GM03348 (cell line): ENCODE measurements at regions not wholly inside any gene's neighbourhood (a gene's known extent, or its start where the extent isn't known, plus 50 kb on each side); places are given as distances from the start of the nearest gene placed in this dataset.
"Not testable (repeated sequence)": the region's sequence is repeated elsewhere in the genome, so short reads cannot be mapped to it uniquely, and the experiment has no call there.

Experiments
- DNase-seq: peaks from one replicate; pipeline ENCODE4 v3.0.0; 2012; ENCODE audit warnings: low spot score

- no peak for DNase-seq
Observed at GRCh38 chr16:80121522-80121909, 419.3 kb upstream of the DYNLRB2 start.

DNA sequence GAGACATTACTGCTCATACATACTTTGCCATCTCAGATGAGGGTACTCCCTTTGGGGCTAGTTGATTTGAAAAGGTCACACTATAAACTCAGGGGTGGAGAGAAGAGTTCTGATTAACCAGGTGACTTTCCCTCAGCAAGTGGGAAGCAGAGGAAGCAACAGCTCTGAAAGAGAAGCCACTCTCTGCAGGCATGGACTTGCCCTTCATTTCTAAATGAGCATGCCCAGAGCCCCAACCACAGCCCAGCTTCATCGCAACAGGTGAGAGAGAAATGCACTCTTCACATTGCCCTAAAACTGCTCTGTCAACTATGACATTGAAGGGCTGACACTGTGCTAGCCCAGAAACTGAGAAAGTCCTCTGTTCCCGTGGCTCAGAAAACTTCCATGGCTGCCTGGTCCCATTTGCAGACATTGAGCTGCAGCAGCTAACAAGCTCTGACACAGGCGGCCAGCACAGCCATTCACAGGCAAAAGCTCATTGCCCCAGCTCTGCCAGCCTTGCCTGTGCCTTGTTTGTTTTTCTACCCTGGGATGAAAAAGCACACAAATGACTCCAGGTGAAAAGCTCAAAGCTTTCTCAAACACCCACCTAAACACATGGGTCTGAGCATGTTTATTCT lies 419.8 kb upstream of the DYNLRB2 start:
- no peak for DNase-seq

DNA sequence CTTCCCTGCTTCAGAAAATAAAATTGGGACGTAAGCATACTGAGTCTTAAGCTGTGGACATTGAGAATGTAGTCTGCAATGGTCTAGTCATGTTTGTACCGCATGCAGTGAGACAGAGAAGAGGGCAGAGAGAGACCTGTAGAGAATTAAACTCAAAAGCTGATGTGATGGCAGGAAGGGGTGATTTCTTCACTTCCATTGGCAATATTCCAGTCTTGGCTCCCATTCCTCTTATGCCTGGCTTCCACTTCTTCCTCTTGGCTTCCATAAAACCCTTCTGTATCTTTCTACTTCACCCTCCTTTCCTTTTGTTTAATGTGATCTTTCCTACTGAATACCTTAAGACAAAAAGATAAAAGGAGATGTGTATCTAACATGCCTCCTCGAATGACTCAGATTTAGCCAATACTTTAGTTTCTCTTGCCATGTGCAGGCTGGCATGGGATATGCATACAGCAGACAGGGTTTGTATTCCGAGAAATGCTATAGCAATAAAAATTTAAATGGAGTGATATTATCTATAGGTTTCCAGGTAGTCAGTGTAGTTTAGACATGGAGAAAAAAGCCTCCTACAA lies 423.1 kb upstream of the DYNLRB2 start:
- no peak for DNase-seq

DNA sequence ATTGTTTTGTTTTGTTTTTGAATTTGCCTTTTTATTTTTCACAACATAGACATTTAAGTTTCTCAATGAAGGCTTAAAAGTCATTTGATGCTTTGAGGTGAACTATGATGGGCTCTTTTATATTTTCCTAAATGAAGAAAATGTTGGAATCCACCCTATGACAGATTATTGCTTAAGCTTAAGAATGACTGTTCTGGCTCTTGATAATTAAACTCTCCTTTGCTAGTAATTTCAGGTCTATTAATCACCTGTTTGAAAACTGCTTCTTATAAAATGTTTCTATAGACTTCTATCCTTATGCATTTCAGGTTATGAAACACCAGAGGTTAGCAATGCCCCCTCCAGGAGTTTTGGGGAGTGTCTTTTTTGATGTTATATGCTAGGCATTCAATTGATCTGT lies 424.1 kb upstream of the DYNLRB2 start:
- DNase-seq, result no peak

GRCh38 chr16:80114699-80115098 lies 426.1 kb upstream of the DYNLRB2 start:
- no peak for DNase-seq

GRCh38 chr16:80113873-80114574 lies 426.8 kb upstream of the DYNLRB2 start:
- no peak for DNase-seq

- no peak for DNase-seq
Observed at GRCh38 chr16:80109581-80109980, 431.2 kb upstream of the DYNLRB2 start.

DNA sequence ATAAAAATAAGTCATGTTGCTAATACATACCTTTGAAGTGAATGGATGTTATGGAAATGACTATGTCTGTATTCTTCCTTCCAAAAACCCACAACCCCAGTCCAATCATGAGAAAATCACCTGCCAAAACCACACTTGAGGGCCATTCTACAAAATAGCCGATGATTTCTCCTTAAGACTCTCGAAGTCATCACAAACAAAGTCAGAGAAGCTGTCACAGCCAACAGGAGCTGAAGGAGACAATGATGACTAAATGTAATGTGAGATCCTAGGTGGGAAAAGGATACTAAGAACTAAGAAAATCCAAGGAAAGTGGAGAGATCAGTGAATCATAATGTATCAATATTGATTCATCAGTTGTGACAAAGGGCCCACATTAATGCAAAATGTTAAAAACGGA lies 432.9 kb upstream of the DYNLRB2 start:
- DNase-seq, result no peak

GRCh38 chr16:80105751-80106150 lies 435.0 kb upstream of the DYNLRB2 start:
- no peak for DNase-seq

DNA sequence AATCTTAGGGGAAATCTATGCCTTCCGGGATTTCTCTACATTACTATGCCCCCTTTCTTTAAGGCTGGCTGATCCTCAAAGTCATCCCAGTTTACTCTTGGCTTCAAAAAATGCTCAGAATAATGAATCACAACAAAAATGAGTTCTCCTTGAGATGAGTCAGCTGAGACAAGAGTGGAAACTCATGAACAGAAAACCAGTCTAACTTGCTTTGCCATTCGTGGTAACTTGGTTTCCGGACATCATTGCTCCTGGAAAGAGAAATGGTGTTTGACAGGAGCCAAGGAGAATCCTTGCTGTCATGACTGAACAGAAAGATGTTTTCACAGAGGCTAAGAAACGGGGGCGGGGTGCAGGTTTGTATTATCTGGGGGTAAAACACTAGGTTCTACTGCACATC lies 435.6 kb upstream of the DYNLRB2 start:
- peak; percentile 47 for DNase-seq

- DNase-seq, result no peak
Observed at GRCh38 chr16:80104401-80104800, 436.4 kb upstream of the DYNLRB2 start.

GRCh38 chr16:80103463-80103862 lies 437.3 kb upstream of the DYNLRB2 start:
- no peak for DNase-seq

GRCh38 chr16:80100846-80101451 lies 439.8 kb upstream of the DYNLRB2 start:
- no peak for DNase-seq

- no peak for DNase-seq
Observed at GRCh38 chr16:80100186-80100585, 440.6 kb upstream of the DYNLRB2 start.

DNA sequence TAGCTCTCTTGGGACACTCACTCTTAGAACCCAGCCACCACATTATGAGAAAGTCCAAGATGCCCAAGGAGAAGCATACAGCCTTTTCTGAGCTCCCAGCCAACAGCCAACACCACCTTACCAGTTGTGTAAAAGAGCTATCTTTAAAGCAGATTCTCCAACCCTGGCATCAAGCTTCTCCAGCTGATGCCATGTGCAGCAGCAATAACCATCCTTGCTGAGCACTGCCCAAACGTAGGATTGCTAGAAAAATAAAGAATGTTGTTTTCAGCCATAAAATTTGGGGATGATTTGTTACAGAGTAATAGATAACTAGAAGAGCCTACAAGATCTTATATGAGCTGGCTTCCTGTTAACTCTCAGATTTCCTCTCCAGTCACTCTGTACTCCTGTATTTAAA lies 443.7 kb upstream of the DYNLRB2 start:
- DNase-seq, result no peak

DNA sequence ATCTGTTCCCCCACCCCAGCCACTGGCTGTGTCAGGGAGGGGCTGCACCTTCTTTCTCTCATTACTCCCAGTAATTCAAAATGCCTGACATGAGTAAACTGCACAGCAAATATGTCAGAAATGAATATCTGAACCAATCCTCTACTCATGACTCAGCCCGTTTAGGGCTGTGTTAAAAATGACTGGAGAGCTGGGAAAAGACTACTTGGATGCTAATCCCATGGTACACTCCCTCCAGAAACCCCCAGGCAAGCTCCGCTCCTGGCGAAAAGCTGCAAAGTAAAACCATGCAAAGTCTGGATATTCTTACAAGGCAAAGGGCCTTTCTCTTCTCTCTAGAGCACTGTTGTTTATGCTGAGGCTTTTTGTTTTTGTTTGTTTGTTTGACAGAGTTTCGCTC lies 448.1 kb upstream of the DYNLRB2 start:
- peak; percentile 39 for DNase-seq

- not testable (repeated sequence) for DNase-seq
Observed at GRCh38 chr16:80091453-80091852, 449.3 kb upstream of the DYNLRB2 start.

- DNase-seq, result no peak
Observed at GRCh38 chr16:80085606-80086005, 455.2 kb upstream of the DYNLRB2 start.

- DNase-seq, result peak; percentile 63
Observed at GRCh38 chr16:80084614-80085013, 456.2 kb upstream of the DYNLRB2 start.

DNA sequence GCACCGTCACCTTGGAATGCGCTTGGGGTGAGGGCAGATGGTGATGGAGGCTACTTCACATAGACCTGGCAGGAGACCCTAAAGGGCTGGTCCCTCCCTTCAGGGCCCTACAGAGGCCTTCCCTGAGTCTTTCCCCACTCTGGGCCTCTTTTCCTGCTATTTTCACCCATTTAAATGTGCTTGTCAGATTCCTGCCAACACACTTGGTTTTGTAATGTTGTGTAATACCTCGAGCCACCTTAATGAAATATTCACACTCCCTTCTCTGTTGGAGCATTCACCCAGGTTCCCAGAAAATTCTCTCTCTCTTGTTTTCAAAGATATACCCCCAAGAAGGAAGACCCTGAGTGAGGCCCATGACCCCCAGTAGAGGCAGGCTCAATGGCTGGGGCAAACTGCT lies 456.6 kb upstream of the DYNLRB2 start:
- DNase-seq, result no peak

DNA sequence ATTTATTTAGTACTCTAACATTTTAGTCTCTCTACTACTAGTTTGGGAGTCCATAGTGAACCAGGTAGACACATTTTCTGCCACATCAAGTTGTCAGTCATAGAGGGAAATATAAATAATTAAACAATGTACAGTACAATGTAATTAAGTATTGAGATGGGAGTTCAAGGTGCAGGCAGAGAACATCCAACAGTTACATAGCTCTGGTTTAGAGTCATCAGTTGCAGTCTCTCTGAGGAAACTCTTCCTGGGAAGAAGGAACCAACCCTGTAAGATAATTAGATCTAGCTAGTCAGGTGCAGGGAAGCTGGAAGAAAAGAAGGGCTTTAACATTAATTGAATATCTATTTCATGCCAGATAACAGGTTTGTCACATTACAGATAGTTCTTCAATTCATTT lies 457.9 kb upstream of the DYNLRB2 start:
- no peak for DNase-seq

DNA sequence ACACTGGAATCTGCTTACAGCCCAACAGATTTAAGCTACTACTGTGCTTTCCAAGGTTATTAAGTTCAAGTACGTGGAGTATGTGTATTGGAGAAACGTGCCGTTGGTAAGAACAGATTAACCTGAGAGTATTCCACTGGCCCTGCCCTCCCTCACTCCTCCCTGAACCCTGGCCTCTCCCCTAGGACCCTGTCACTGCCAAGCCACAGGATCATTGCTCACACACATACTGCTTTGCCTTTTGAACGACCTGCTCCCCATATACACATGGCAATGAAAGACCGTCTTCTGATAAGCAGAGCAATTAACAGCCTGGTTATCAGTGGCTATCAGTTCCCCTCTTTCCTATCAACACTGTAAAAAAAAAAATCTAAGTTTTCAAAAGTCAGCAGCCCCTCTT lies 458.9 kb upstream of the DYNLRB2 start:
- DNase-seq, result no peak

GRCh38 chr16:80080287-80080851 lies 460.4 kb upstream of the DYNLRB2 start:
- DNase-seq, result no peak
